IgD-negative memory B cell (primary cell): ENCODE measurements at regions not wholly inside any gene's neighbourhood (a gene's known extent, or its start where the extent isn't known, plus 50 kb on each side); places are given as distances from the start of the nearest gene placed in this dataset.
"Not testable (repeated sequence)": the region's sequence is repeated elsewhere in the genome, so short reads cannot be mapped to it uniquely, and the experiment has no call there.

Experiments
- H3K27ac Mint-ChIP-seq, 3 donors: one replicate each; pipeline ENCODE4 v1.8.0; 2020 to 2022; ENCODE audit warnings: mild to moderate bottlenecking in 3 of 3, mixed read lengths in 3 of 3, moderate library complexity in 1 of 3
- H3K27me3 Mint-ChIP-seq: one replicate; pipeline ENCODE4 v1.8.0; 2021; ENCODE audit warnings: mixed read lengths
- H3K36me3 Mint-ChIP-seq: one replicate; pipeline ENCODE4 v1.8.0; 2020; ENCODE audit warnings: mild to moderate bottlenecking, mixed read lengths
- H3K4me1 Mint-ChIP-seq, 3 donors: one replicate each; pipeline ENCODE4 v1.8.0; 2020 to 2022; ENCODE audit warnings: mixed read lengths in 3 of 3, mild to moderate bottlenecking in 1 of 3
- H3K4me3 Mint-ChIP-seq, 4 donors: one replicate each; pipeline ENCODE4 v1.8.0; 2020 to 2022; ENCODE audit warnings: mild to moderate bottlenecking in 4 of 4, mixed read lengths in 4 of 4, moderate library complexity in 3 of 4
- H3K9me3 Mint-ChIP-seq, 3 donors: one replicate each; pipeline ENCODE4 v1.8.0; 2020 to 2021; ENCODE audit warnings: mixed read lengths in 3 of 3, mild to moderate bottlenecking in 1 of 3

GRCh38 chr1:76740956-76741355, 126.3 kb upstream of the ST6GALNAC5 start:
- H3K27me3 Mint-ChIP-seq, H3K4me3 Mint-ChIP-seq, H3K27ac Mint-ChIP-seq, H3K36me3 Mint-ChIP-seq, H3K4me1 Mint-ChIP-seq: not testable (repeated sequence)
- H3K9me3 Mint-ChIP-seq: peaks cover 2 to 12% (median 10%) of the 10 kb centered on the region in 3 donors

DNA sequence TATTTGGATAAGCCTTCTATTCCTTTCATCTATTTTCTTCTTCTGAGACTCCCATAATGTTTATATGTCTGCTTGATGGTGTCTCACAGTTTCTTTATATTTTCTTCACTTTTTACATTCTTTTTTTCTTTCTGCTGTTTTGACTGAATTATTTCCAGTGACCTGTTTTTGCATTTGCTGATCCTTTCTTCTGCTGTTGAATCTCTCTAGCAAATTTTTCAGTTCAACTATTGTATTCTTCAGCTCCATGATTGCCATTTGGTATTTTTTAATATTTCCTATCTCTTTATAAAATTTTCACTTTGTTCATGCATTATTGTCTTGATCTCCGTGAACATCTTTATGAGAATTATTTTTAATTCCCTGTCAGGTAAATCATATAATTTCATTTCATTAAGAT, 122.3 kb upstream of the ST6GALNAC5 start:
- no peaks in the 10 kb centered on the region for H3K36me3 Mint-ChIP-seq
- no peaks in the 10 kb centered on the region for H3K4me1 Mint-ChIP-seq
- peaks cover 2 to 15% (median 8%) of the 10 kb centered on the region in 3 donors for H3K9me3 Mint-ChIP-seq
- H3K27me3 Mint-ChIP-seq: no peaks in the 10 kb centered on the region
- H3K27ac Mint-ChIP-seq: peak overlapping the region in 1 of 3 donors; percentile 12
- no peak overlapping the region for H3K4me3 Mint-ChIP-seq

- peaks cover 2 to 15% (median 8%) of the 10 kb centered on the region in 3 donors for H3K9me3 Mint-ChIP-seq
- H3K27ac Mint-ChIP-seq: no peak overlapping the region
- no peaks in the 10 kb centered on the region for H3K36me3 Mint-ChIP-seq
- no peak overlapping the region for H3K4me3 Mint-ChIP-seq
- no peaks in the 10 kb centered on the region for H3K4me1 Mint-ChIP-seq
- H3K27me3 Mint-ChIP-seq: peaks cover 4% of the 10 kb centered on the region
These were observed 121.1 kb upstream of the ST6GALNAC5 start for GRCh38 chr1:76746206-76746605.

DNA sequence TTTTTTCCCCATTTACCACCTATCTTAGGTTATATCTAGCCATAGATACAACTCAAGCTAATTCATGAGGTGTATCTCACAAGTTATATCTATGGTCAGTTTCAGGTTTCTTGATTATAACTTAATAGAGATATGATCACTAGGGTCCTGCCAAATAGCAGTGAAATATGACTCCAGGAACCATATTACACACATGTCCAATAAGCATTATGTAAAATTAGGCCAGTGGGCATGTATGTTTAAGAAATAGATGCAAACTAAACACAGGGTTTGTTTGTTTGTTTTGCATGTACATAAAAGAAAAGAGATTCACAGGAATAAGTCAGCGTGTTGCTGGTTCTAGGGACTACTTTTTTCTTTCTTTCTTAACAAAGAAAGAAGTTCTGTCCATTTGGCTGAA, 112.5 kb upstream of the ST6GALNAC5 start:
- Mint-ChIP-seq H3K27me3 (peaks cover 4% of the 10 kb centered on the region), H3K4me1 (no peaks in the 10 kb centered on the region), H3K27ac (no peak overlapping the region), H3K9me3 (no peaks in the 10 kb centered on the region), H3K36me3 (no peaks in the 10 kb centered on the region), H3K4me3 (no peak overlapping the region)

DNA sequence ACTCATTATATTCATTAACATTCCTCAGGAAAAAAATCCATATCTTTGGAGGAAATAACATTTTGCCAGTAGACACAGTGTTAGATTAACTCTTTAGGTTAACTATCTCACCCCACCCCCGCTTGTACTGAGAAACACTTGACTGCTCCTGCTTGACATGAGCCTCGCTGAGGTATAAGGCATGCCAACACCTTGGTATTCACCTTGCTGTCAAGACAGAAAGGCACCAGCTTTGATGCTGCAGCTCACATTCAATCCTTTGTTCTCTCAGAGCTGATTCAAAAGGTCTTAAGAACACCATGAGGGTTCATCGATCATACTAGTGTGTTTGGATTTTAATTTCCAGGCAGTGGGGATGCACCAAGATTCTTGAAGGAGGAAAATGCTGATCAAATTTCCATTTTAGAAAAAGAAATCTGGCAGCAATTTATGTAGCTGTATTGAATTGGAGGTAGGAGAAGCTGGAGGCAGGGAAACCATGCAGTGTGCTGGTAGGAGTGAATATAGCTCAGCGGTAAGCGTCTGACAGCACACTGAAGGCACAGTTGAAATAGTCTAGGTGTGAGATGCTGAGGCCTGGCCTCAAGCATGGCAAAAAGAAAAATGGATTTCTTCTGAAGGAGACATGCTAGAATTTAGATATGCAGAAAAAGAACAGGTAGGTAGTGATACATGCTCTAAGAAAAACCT, 108.0 kb upstream of the ST6GALNAC5 start:
- Mint-ChIP-seq H3K27me3 (peaks cover 3% of the 10 kb centered on the region), H3K4me3 (no peak overlapping the region), H3K4me1 (no peaks in the 10 kb centered on the region), H3K27ac (no peak overlapping the region), H3K36me3 (no peaks in the 10 kb centered on the region), H3K9me3 (peaks cover 0 to 3% (median 0%) of the 10 kb centered on the region in 3 donors)

GRCh38 chr1:76759950-76760349, 107.3 kb upstream of the ST6GALNAC5 start:
- H3K4me1 Mint-ChIP-seq: no peaks in the 10 kb centered on the region
- peaks cover 3% of the 10 kb centered on the region for H3K27me3 Mint-ChIP-seq
- no peak overlapping the region for H3K27ac Mint-ChIP-seq
- peaks cover 0 to 3% (median 0%) of the 10 kb centered on the region in 3 donors for H3K9me3 Mint-ChIP-seq
- no peaks in the 10 kb centered on the region for H3K36me3 Mint-ChIP-seq
- H3K4me3 Mint-ChIP-seq: no peak overlapping the region

- Mint-ChIP-seq H3K27ac (no peak overlapping the region), H3K4me3 (no peak overlapping the region), H3K27me3 (peaks cover 3% of the 10 kb centered on the region), H3K4me1 (no peaks in the 10 kb centered on the region), H3K9me3 (peaks cover 0 to 3% (median 0%) of the 10 kb centered on the region in 3 donors), H3K36me3 (no peaks in the 10 kb centered on the region)
These were observed 103.5 kb upstream of the ST6GALNAC5 start for GRCh38 chr1:76763738-76764137.

DNA sequence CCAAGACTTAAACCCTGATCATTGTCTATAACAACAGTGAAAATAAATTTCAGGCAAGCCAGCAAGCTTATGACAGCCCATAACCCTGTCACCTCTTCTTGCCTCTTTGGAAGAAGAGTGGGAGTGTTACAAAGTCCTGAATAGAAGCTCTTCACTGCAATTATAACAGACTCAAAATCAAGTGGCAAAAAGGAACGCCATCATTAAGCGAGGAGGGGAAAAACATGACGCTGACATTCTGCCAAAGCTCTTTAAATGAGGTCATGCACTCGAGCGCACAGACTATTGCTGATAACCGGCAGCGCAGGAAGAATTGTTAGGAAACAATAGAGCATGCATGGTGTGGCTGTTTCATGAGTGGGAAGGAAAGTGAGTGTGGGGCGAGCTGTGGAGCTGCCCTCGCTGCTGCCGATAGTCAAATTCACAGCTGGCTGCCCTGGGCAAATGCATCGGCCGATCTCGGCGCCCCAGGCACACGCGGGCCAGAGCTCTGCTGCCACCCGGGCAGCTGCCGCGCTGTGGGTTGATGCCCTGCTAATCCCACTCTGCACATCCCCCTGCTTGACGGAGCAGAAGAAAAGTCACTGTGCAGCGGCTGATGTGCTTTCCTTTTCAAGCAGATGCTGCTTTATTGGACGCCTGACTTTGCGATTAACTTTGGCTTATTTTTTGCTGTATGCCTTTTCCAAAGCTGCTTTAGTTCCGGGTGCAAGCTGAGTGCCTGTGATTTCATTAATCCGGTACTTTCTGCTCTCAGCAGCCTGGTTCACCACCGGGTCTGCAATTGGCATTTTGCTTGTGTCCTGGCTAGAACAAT, 102.4 kb upstream of the ST6GALNAC5 start:
- H3K9me3 Mint-ChIP-seq: peaks cover 0 to 3% (median 0%) of the 10 kb centered on the region in 3 donors
- peaks cover 2% of the 10 kb centered on the region for H3K36me3 Mint-ChIP-seq
- H3K27ac Mint-ChIP-seq: no peak overlapping the region
- H3K4me3 Mint-ChIP-seq: no peak overlapping the region
- H3K4me1 Mint-ChIP-seq: no peaks in the 10 kb centered on the region
- H3K27me3 Mint-ChIP-seq: peaks cover 3% of the 10 kb centered on the region

GRCh38 chr1:76766381-76766780, 100.9 kb upstream of the ST6GALNAC5 start:
- Mint-ChIP-seq H3K27me3 (peaks cover 3% of the 10 kb centered on the region), H3K9me3 (peaks cover 0 to 3% (median 0%) of the 10 kb centered on the region in 3 donors), H3K27ac (no peak overlapping the region), H3K4me3 (no peak overlapping the region), H3K36me3 (peaks cover 2% of the 10 kb centered on the region), H3K4me1 (no peaks in the 10 kb centered on the region)

GRCh38 chr1:76769911-76770310, 97.4 kb upstream of the ST6GALNAC5 start:
- no peak overlapping the region for H3K27ac Mint-ChIP-seq
- no peaks in the 10 kb centered on the region for H3K4me1 Mint-ChIP-seq

GRCh38 chr1:76770979-76771378, 96.3 kb upstream of the ST6GALNAC5 start:
- Mint-ChIP-seq H3K27ac (no peak overlapping the region), H3K9me3 (no peaks in the 10 kb centered on the region), H3K27me3 (no peaks in the 10 kb centered on the region), H3K36me3 (peaks cover 2% of the 10 kb centered on the region), H3K4me3 (no peak overlapping the region), H3K4me1 (no peaks in the 10 kb centered on the region)

More at GRCh38 chr1:76769911-76770310, 97.4 kb upstream of the ST6GALNAC5 start:
- H3K9me3 Mint-ChIP-seq: no peaks in the 10 kb centered on the region
- H3K4me3 Mint-ChIP-seq: no peak overlapping the region
- no peaks in the 10 kb centered on the region for H3K27me3 Mint-ChIP-seq
- peaks cover 2% of the 10 kb centered on the region for H3K36me3 Mint-ChIP-seq

DNA sequence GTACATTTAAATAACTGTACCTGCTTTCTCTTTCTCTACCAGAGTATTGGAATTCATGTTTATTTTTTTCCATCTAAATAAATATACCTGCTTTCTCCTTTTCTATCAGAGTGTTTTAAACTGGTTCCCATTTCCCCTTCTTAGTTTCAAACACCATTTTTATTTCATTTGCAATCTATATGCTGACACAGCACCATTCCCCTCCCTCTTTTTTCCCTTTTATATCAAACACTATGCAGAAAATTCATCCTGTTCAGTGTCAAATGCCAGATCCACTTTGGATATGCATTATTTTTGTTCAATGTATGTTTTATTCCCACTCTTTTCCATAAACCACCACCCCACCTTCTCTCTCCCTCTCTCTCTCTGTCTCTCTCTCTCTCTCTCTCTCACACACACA, 85.8 kb upstream of the ST6GALNAC5 start:
- peaks cover 0 to 5% (median 3%) of the 10 kb centered on the region in 3 donors for H3K9me3 Mint-ChIP-seq
- H3K27me3 Mint-ChIP-seq: no peaks in the 10 kb centered on the region
- peaks cover 3% of the 10 kb centered on the region for H3K36me3 Mint-ChIP-seq
- peaks cover 0 to 2% (median 0%) of the 10 kb centered on the region in 3 donors for H3K4me1 Mint-ChIP-seq
- H3K4me3 Mint-ChIP-seq: no peak overlapping the region
- no peak overlapping the region for H3K27ac Mint-ChIP-seq

- Mint-ChIP-seq H3K36me3 (peaks cover 3% of the 10 kb centered on the region), H3K27ac (no peak overlapping the region), H3K27me3 (no peaks in the 10 kb centered on the region), H3K9me3 (peaks cover 0 to 5% (median 3%) of the 10 kb centered on the region in 3 donors), H3K4me1 (no peaks in the 10 kb centered on the region), H3K4me3 (no peak overlapping the region)
These were observed 84.5 kb upstream of the ST6GALNAC5 start for GRCh38 chr1:76782809-76783208.

DNA sequence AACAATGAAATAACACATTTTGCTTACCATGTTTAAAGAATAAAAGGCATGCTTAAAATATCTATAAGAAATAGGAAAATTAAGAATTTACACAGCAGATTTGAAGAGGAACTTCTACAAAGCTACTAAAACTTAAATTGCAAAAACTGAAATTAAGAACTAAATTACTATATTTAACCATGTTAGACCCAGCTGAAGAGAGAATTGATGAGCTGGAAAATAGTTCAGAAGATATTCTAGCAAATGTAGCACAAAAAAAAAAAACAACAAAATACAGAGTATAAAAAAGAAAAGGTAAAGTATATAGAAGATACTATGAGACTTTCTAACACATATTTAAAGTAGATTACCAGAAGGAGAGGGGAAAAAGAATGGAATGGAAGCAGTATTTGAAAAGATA, 82.8 kb upstream of the ST6GALNAC5 start:
- H3K9me3 Mint-ChIP-seq: peaks cover 0 to 5% (median 3%) of the 10 kb centered on the region in 3 donors
- H3K27ac Mint-ChIP-seq: no peak overlapping the region
- H3K4me3 Mint-ChIP-seq: no peak overlapping the region
- H3K27me3 Mint-ChIP-seq: no peaks in the 10 kb centered on the region
- peaks cover 3% of the 10 kb centered on the region for H3K36me3 Mint-ChIP-seq
- H3K4me1 Mint-ChIP-seq: no peaks in the 10 kb centered on the region

GRCh38 chr1:76786222-76786621, 81.1 kb upstream of the ST6GALNAC5 start:
- Mint-ChIP-seq H3K4me1 (no peaks in the 10 kb centered on the region), H3K27ac (no peak overlapping the region), H3K4me3 (no peak overlapping the region), H3K9me3 (peaks cover 0 to 5% (median 3%) of the 10 kb centered on the region in 3 donors), H3K27me3 (no peaks in the 10 kb centered on the region), H3K36me3 (peaks cover 3% of the 10 kb centered on the region)
